ENCODE measurements at regions not wholly inside any gene's neighbourhood (a gene's known extent, or its start where the extent isn't known, plus 50 kb on each side); places are given as distances from the start of the nearest gene placed in this dataset.
A peak's percentile ranks its signal among the peaks of the same experiment; 100 is the strongest.

DNA sequence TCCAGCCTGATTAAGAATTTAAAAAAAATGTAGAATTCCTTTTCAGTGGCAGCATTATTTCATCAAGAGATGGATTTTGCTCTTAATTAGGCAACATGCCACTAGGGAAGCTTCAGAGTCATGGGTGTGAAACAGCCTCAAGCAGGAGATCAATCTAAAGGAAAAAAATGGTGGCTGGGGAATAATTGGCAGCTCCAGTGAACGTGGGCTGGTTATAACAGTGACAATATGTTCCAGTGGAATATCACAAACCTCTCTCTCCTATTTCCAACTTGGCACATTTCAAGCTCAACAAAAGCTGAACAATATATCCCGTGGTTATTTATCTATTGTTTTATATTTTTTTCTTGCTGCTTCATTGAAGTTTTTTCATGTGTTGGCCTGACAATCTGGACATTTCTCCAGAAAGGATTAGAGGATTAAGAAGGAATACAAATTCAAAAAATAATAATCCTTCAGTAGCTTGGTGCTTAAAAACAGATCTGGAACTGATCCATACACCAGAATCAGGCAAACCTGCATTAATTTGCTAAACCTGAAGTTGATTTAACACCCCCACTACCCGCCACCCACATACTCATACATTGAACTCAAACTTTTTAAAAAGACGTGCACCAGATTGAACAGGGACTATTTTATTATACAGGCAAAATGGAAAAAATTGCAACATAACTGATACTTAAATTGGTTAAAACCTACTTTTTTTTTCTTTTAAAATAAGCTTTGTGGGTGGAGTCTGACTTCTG lies 255.9 kb upstream of the SPRED2 start:
- DNase-seq (ENCODE audit: low spot score): no peak

DNA sequence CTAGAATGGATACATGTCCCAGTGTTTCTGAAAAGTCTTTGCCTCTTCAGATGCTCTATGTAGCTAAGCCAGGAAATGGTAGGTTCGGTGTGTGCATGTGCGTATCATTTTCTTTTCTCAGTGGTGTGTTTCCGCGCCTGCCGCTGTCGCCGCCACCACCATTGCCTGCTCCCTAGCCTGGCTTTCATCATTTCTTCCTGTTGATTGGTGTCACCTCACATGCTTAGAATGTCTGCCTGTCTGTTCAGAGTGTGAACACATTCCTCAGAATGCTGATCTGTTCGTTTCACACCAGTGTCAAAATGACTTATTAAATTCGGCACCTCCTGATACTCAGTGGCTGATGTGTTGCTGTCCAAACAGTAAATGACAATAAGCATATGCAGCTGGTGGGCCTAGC lies 255.2 kb upstream of the SPRED2 start:
- DNase-seq (ENCODE audit: low spot score): no peak

DNA sequence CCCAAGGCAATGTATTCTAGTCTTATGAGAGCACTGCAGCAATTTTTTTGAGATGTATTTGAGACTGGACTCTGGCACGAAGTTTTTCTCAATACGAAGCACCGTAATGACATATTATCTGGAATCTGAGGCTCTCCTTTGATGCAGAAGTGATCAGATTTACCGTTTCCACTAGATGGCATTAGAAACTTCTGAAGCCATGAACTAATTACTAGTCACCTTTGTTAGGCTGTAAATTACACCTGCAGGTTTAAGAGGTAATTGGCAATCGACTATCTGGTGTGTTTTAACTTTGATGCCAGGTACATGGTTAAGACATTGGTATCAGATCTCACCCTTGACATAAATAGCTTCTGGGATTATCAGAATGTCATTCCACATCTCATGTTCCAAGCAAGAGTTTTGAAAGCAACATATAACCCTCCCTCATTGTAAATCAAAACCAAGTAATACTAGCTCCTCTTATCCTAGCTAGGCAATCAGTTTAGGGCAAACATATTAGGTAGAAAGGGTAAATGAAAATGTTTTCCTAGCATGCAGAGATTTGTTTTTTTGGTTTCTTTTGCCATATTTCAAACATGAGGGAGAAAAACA lies 254.6 kb upstream of the SPRED2 start:
- DNase-seq (ENCODE audit: low spot score): no peak

DNA sequence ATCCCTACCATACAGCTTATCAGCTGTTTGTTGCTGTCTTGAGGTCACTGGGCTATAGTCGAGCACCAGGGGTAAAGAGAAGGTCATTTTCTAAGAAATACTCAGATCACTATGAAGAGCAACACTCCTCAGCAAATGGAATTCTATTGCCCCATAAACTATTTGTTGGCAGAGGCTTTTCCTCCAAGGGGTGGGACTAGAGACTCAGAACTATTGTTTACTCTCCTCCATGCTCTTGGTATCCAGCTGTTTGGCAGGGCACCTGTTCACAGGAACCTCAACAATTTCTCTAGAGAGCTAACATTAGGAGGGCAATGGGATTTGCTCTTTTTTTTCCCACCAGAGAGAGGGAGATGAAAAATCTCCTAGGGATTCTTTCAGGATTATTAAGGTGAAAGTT lies 249.1 kb upstream of the SPRED2 start:
- DNase-seq (ENCODE audit: low spot score): no peak

DNA sequence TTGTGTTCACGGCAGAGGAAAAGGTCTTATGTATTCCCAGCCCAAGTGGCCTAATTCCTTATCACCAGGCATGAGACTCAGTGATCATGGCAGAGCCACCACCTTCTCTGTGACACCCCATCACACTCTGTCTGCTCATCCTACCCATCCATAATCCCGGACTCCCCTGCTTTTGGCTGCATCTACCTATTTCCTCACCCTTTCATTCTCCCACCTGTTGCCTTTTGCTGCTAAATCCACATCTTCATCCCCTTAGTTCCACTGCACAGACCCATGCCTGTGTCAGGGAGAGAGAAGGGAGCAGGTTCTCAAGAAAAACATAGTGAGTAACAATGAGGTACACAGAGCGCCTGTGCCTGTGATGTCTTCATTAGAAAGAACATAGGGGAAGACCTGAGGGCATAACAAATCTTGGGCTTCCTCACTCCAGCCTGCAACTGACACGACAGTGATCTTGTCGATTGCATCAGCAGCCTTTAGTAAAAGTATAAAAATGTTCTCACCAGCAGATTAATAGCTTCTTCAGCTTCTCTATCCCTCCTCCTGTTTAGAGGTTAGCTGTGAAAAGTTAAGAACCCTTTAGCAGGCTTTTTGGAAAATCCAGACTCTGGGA lies 246.5 kb upstream of the SPRED2 start:
- no peak for DNase-seq (ENCODE audit: low spot score)

DNA sequence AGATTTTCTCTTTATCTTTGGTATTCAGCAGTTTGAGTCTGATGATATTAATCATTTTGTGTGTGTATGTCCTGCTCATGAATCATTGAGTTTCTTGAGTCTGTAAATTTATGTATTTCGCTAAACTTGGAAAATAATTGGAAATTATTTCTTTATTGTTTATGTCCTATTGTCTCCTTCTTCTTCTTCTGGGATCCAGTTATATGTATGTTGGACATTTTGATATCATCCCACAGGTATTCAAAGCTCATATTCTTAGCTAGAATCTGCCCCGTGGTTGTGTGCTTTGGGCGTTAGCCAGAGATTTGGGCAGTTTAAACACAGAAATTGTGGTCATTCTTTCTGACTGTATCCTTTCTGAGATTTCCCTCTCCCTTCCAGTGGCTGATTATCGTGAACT lies 243.0 kb upstream of the SPRED2 start:
- no peak for DNase-seq (ENCODE audit: low spot score)

DNA sequence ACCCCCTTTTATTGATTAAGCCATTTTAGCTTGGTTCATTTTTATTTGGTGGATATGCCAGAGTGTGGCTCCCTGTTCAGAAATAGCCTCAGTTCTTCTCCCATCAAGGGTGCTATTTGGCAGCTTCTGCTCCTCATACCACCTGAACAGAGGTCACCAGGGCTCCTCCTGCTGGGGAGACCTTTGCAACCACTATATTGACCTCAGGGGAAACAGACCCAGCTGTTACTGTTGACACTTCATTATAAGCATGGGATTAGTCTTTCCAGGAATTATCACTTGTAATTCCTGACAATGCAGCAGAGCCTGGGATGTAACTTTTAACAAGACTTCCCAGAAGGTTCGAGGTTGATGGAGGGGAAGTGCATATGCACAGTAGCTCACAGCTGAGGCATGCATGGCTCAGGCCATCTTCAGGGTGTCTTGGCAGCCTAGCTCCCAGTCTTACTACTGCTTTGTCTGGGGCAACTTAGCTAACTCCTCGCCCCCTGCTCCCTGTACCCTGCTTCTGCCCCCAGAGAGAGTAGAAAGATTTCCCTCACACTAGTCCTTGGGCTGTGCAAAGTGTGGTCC lies 239.4 kb upstream of the SPRED2 start:
- no peak for DNase-seq (ENCODE audit: low spot score)

DNA sequence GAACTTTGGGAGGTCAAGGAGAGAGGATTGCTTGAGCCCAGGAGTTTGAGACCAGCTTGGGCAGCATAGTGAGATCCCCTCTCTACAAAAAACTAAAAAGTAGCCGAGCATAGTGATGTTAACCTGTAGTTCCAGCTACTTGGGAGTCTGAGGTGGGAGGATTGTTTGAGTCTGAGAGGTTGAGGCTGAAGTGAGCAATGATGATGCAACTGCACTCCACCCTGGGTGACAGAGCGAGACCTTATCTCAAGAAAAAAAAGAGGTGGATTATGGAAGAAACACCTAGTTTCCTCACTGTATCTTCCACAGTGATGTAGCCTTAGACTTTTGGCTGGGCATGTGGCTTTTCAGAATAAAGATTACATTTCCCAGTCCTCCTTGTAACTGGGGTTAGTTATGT lies 237.2 kb upstream of the SPRED2 start:
- DNase-seq (ENCODE audit: low spot score): no peak

DNA sequence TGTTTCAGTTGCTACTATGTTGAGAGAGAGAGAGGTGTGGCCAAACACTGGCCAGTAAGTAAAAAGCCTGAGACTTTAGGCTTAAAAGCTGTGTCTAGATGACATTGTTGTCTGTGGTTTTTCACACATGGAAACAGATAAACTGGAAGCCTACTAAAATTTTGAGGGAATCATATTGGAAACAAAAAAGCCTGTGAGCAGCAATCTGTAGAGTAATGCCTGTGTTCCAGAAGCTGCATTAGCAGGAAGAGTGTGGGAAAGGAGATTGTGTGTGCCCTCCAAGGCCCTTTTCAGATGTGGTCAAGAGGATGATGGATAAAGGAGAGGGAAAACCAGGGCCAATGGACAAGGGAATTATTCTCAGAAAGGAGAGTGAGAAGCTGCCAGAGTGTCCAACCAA lies 236.3 kb upstream of the SPRED2 start:
- DNase-seq (ENCODE audit: low spot score): no peak

DNA sequence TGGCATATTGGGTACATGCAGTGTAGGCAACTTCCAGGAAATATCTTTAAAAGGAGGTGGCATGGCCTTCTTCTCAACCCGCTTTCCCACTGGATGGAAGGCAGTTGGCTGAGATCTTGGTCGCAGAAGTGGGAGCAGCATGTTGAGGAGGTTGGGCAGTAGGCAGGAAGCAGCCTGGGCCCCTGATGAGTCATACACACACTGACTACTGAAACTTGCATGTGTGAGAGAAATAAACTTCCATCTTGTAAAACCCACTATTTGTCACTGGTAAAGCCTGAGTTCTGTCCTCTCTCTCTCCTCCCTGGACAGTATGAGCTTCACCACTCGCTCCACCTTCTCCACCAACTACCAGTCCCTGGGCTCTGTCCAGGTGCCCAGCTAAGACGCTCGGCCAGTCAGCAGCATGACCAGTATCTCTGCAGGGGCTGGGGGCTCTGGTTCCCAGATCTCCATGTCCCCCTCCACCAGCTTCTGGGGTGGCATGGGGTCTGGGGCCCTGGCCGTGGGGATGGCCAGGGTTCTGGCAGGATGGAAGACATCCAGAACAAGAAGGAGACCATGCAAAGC lies 233.8 kb upstream of the SPRED2 start:
- peak; percentile 63 for DNase-seq (ENCODE audit: low spot score)

DNA sequence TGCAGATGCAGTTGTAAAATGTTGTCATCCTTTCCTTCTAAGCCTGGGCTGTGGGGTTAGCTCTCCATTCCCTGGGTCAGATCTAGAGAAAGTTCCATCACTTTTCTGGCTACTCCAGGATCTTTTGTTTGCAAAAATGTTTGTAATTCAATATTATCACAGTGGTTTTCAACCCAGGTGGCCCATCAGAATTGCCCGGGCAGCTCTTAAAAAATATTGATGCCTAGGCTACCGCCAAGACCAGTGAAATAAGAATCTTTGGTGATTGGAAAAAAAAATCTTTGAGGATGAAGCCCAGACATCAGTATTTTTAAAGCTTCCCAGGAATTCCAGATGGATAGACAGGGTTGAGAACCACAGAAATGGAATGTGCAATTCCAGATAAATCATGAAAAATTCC lies 232.5 kb upstream of the SPRED2 start:
- DNase-seq (ENCODE audit: low spot score): no peak

DNA sequence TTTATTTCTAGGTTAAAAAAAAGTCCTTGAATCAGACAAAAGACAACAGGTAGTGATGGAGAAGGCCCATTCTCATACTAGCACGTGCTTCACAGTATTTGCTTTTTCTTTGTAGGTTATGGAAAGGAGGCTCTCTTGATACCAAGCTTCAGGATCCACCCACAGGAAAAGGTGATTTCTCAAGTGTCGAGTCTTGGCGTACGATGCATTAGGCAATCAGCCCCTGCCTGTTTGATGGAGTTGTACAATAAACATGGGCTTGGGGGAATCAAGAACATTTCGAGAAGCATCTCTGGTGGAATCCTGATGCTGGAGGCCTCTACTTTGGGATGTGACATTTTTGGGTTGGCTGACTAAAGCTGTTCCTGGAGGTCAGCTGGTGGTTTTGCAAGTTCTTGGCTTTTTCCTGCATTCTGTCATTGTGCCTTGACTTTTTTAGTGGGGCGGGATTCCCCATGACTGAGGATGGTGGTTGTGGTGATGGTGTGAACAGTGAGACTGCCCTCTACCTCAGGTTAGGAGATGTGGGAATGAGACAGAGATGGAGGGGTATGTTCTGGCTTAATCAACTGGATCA lies 231.5 kb upstream of the SPRED2 start:
- DNase-seq (ENCODE audit: low spot score): no peak

DNA sequence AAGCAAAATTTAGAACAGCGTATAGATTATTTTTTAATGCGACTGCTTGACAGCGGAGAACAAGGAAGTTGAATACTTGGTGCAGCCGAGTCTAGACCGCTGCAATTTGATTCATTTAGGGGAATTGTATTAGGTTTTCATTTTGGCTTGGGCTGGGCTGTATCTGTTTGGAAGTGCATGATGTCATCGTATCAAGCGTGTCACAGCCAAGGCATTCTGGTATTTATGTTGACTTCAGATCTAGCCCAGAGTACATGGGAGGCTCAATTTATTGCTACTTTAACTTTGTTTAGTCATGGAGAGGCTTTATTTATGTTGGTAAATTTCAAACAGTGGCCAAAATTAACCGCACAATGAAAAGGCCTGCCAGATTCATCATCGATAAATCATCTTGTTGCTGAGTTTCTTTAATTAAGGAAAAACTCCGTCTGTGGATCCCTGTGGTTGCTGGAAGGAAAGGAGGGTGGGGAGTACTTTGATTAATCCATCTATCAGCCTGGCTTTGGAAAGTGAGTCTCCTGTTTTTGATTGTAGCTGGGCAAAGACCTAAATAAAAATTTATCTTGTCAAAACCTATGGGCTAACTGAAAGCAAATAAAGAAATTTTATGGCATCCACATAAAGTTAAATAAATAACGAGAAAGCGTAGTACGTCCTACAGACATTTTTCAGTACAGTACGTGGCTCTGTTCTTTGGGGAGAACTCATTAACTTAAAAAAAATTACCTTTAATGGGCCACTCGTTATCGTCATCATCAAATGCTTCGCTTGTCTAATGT lies 230.4 kb upstream of the SPRED2 start:
- DNase-seq (ENCODE audit: low spot score): peak; percentile 78

DNA sequence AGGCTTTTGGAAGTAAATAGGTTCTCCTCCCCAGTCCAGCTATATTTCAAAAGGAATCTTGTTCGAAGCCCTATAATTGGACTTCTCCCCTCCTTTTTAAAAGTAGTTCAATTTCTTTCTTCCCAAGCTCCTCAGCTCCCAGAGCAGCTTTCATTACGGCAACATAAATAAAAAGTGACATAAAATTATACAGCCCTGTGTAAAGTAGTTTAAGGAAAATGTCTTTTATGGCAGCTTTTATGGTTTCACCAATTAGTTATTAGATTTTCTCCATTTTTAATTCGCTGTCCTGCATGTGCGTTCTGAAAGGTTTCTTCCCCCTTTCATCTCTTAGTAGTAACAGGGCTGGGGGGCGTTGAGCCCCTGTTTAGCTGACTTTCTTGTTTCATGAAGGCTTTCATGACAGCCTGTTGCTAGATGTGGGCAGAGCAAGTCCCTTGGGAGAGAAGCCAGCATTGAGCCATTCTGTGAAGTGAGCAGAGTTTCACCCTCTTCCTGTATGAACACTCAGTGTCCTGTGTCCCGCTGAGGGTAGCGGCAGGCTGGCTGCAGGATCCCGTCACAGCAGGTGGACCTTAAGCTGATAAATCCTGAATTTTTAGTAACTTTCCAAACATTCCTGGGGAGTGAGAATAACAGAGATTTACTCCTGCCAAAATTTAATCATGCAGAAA lies 229.7 kb upstream of the SPRED2 start:
- no peak for DNase-seq (ENCODE audit: low spot score)

DNA sequence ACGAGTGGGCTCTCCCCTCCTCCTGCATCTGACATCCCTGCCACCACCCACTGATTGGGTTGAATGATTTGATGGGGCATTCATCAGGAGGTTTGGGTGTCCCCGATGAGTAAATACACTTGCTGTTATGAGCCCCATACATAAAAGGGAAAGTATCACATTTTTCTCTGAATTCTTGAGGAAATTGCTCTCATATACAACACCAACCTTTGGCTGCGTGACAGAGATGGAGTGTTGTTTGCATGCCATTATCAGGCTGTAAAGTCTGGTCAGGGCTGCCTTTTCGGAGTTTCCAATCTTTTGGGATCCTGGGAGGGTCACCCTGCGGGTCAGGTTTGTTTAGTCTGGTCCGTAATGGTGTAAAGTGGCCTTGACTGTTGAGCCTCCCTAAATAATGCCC lies 227.9 kb upstream of the SPRED2 start:
- DNase-seq (ENCODE audit: low spot score): no peak

DNA sequence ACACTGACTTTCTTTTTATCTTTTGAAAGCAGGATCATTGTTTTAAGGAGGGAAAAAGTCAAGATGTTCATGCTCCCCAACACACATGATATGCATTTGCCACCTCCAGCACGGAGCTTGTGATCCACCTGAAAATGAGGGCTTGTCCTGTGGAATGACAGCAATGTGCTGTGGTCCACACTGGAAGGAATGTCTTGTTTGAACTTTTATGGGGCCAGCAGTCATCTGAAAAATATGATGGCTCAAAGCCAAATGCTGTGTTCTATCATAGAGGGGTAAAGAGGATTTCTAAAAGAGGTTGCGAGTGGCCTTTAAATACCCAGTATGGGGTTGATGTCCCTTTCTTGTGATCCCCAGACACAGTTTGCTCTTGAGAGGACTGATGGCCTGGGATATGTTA lies 226.5 kb upstream of the SPRED2 start:
- DNase-seq (ENCODE audit: low spot score): no peak

DNA sequence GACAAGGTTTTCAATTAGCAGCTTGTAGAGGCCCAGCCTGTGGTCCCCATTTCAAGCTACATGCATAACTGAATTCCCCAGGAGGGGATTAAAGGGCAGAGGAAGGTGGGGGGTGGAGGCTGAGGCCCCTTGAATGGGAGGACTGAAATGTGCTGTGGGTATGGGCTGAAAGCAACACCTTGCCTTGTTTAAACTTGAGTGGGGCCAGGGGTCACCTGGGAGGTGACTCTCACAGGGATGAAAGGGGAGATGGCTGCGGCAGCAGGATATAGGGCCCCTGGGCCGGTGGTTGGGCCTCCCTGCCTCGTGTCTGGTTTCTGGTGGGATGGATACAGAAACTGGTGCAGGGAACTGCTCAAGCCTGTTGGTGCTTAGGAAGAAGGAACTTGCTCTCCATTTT lies 225.9 kb upstream of the SPRED2 start:
- DNase-seq (ENCODE audit: low spot score): no peak

DNA sequence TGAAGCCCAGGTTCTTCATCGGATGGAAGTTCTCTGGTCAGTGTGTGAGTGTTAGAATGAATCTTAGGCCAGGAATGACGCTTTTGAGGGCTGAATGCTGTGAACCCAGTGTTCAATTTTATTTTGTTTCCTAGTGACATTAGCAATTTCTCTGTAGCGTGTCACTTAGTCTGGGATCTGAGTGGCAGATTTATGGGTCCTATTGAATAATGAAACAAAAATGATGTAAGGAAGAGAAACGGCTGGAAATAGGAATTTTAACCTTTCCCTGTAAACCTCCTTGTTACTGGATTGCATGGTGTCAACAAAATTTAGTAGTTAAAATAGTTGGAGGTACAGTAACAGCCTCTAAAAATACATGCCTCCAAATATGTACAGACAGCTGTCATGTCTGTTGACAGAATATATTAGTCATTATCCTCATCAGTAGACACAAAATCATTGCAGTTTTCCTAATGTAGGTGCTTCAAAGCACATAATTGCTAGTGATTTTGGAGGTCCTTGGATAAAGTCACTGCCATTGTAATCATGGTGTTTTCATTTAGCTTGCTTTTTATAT lies 223.8 kb upstream of the SPRED2 start:
- DNase-seq (ENCODE audit: low spot score): no peak

DNA sequence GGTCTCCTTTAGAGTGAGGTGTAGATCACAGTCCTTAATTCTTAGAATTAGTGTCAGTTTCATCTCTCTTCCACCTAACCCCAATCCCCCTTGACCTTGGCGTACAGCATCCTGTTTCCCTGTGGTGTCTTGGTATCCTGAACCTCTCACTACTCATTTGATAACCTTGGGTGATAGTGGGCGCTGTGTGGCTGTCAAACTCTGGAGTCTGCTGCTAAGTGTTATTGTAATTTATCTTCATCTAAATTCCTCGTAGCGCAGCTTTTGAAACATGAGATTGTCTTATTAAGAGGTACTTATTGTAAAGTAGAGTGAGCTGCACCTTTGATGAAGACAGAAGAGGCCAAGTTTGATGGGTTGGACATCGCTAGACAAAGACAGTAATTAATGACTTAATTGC lies 222.6 kb upstream of the SPRED2 start:
- no peak for DNase-seq (ENCODE audit: low spot score)

DNA sequence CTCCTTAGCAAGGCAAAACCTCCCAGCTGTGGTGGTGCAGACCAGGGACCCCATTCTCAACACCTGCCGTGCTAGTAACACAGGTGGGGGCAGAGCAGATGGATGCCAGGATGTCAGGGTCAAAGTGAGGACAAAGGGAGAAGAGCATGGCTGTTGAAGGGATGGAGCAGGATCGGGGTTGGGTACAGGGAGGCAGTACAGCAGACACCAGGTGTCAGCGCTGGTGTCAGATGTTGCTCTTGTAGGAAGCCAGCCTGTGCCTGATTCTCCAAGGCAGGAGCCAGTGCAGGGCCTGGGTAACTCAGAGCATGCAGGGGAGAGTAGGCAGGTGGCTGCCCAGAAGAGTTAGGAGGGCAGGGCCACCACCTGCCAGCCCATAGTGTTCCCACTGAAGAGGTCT lies 222.1 kb upstream of the SPRED2 start:
- no peak for DNase-seq (ENCODE audit: low spot score)

DNA sequence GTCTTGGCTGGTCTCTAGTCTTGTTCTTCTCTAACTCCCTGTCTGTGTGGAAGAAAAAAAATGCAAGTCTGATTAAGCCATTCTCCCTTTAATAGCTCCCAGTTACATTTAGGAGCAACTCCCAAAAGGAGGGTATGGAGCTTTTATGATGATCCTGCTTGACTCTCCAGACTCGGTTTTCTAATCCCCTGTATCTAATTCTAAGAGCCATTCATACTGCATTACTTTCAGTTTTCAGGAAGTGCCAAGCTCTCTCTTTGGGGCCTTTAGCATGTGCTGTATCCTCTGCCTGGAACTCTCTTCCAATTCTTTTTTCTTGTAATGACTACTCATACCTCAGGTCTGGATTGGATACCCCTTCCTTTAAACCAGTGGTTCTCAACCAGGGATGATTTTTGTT lies 219.7 kb upstream of the SPRED2 start:
- no peak for DNase-seq (ENCODE audit: low spot score)
